ENCODE measurements at regions not wholly inside any gene's neighbourhood (a gene's known extent, or its start where the extent isn't known, plus 50 kb on each side); places are given as distances from the start of the nearest gene placed in this dataset.

DNA sequence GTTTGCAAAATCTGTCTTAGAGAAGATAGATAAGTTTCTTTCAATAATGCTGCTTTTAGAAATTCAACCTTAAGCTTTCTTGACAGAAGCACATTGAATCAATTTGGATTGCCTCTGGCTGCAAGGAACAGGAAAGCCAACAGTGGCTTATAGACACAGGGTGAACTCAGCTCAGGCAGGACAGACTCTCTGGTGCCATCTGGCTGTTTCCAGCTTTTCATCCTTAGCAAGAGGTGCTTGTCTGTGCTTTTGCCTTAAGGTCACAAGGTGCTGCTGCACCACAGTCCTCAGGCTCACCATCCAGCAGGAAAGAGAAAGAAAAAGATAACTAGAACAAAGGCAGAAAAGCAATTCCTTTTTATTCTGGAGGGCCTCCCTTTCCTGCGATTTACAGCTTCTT lies 93.7 kb upstream of the ETS2 start:
- TF ChIP-seq, protein P1, sequence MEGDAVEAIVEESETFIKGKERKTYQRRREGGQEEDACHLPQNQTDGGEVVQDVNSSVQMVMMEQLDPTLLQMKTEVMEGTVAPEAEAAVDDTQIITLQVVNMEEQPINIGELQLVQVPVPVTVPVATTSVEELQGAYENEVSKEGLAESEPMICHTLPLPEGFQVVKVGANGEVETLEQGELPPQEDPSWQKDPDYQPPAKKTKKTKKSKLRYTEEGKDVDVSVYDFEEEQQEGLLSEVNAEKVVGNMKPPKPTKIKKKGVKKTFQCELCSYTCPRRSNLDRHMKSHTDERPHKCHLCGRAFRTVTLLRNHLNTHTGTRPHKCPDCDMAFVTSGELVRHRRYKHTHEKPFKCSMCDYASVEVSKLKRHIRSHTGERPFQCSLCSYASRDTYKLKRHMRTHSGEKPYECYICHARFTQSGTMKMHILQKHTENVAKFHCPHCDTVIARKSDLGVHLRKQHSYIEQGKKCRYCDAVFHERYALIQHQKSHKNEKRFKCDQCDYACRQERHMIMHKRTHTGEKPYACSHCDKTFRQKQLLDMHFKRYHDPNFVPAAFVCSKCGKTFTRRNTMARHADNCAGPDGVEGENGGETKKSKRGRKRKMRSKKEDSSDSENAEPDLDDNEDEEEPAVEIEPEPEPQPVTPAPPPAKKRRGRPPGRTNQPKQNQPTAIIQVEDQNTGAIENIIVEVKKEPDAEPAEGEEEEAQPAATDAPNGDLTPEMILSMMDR (IDR thresholded peaks at IDR 0.05), result peak; percentile 29 to 58 (median 48)
- no peak for TF ChIP-seq EP300 (IDR thresholded peaks at IDR 0.05; ENCODE audit: low read depth)
